ENCODE measurements at regions not wholly inside any gene's neighbourhood (a gene's known extent, or its start where the extent isn't known, plus 50 kb on each side); places are given as distances from the start of the nearest gene placed in this dataset.
A peak's percentile ranks its signal among the peaks of the same experiment; 100 is the strongest.
"Not testable (repeated sequence)": the region's sequence is repeated elsewhere in the genome, so short reads cannot be mapped to it uniquely, and the experiment has no call there.

DNA sequence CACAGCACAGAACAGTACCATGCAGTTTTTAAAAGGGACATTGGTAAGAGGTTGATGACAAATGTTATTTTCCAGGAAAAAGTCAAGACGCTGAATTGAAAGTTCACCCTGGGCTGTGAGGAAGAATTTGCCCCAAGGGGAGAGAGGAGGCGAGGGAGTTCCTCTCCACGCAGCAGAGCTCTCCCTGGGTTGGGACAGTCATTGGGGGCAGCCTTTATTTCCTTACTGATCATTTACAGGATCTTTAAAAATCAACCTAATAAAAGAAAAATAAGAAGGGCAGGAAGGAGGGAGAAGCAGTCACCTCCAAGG lies 49.9 kb upstream of the WNT7B start:
- DNase-seq: peak; percentile 20

DNA sequence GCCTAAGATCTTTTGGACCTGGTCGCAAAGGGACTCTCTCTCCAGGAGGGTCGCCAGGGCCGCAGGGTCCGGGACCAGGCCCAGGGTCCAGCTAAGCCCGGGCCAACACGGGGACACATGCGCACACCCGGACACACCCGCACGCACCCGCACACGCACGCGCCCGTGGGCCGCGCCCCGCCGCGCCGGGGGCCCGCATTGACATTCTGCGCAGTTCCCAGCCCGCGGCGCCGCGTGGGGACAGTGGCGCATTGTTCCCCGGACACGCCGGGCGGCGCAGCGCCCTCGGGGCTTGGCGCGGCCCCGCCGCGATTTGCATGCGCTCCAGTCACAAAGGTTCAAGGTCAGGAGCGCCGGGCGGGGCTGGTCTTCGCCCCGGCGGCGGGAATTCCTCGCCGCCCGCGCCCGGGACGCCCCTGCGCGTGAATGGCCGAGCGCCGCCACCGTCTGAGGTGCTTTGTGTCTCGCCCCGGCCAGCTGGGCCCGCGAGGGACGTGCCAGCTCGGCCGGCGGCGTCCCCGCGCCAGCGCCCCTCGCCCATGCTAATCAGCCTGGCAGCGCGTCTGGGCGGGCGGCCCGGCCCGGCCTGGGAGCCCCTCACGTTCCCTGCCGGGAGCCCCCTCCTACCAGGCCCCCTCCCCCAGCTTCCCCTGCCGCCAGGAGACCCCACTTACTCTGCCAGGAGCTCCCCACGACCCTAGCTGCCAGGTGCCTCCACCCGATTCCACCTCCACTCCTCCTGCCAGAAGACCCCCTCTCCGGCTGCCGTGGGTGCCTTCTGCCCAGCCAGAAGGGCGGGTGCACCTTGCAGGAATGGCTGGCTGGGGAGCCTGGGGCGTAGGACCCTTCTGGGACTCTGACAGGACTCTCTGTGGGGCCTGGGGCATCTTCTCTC lies 50.5 kb upstream of the WNT7B start:
- DNase-seq: peak; percentile 86

DNA sequence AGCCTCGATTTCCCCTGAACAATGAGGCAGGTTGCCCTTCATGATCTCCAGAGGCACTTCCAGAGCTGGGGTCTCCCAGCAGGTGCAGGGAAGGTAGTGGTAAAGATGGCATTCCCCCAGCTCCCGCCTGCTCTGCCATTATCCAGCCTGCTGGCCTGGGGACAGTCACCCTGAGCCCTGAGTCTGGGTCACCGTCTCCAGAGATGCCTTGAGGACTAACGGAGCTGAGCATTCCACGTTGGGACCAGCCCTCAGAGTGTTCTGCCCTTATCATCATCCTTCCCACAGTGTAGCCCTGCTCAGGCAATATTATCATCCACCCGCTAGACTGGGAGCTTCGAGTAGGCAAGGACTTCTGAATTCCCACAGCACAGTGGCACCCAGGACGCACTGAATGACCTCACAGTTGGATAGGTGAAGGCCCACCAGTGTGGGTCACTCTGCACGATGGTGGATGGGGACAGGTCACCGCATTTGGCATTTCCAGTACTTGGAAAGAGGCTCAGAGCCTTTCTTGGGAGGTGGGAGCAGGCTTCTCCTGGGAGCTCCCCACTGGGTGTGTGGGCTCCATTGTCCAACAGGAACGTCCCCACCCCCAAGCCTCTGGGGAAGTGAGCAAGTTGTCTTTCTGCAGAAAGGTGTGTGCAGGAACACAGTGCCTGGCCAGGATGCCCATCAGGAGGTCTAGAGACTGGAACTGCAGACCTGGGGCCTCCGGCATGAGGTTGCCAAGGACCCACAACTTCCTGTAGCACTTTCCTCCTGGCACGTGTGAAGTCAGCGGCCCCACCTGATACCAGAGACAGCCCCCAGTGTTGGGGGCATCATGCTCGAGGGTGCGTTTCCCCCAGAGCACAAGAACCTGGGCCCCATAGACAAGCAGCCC lies 51.4 kb upstream of the WNT7B start:
- no peak for DNase-seq

DNA sequence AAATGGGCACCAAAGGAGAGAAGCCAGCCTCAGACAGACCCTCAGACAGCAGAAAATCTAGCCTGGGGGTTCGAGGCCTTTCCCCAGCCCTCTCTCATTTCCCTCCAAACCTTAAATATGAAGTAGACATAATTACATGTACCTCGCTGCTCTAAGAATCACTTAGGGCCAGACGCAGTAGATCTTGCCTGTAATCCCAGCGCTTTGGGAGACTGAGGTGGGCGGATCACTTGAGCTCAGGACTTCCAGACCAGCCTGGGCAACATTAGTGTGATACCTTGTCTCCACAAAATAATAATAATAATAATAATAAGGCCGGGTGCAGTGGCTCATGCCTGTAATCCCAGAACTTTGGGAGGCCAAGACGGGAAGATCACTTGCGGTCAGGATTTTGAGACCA lies 52.1 kb upstream of the WNT7B start:
- DNase-seq: no peak

DNA sequence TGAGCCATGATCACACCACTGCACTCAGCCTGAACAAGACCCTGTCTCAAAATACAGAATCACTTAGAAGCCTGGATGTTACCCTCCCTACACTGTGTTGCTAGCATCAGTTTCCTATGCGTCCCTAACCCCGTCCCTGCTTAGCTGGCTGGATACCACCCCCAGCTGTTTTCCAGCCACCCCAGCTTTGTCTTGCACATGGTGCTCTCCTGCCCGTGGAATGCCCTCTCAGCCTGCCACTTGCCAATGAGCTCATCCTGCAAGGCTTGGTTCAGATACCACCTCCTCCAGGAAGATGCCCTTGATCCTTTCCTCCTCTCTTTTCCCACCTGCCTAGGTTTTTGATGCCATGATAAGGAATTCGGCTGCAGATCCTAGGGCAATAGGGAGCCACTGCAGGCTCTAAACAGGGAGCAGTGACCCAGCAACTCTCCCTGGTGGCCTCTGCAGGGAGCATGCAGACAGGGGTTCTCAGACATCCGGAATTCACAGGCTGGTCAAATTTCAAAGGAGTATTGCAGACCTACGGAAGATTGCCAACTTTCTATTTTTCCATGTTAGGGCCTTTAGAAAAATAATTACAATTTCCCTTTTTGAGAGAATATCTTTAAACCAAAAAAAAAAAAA lies 52.7 kb upstream of the WNT7B start:
- no peak for DNase-seq

DNA sequence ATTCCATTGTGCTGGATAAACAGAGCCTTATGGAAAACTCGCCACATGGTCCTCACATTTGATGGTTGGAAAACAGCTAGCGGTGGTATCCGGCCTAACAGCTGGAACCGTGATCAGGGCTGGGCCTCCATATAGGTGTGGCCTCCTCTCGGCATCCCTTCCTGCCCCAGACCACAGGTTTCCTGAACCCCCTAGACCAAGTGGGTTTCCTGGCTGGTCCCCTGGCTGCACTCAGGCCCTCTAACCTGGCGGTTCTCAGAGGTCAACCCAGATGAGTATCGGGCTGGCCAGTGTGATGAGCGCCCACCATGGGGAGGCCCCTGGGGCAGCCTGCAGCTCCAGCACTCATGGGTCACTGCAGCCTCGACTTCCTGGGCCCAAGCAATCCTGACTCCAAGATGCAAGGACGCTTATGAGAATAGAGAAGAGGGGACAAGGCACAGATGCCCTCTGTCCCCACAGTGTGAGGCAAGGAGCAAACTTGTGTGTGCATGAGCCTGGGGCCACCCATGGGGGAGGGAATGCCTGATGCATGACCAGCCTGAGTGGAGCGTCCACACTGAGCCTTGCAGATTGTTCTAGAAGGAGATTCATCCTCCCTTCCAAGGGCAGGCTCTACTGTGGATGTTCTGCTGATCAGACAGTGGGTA lies 53.4 kb upstream of the WNT7B start:
- DNase-seq: no peak

DNA sequence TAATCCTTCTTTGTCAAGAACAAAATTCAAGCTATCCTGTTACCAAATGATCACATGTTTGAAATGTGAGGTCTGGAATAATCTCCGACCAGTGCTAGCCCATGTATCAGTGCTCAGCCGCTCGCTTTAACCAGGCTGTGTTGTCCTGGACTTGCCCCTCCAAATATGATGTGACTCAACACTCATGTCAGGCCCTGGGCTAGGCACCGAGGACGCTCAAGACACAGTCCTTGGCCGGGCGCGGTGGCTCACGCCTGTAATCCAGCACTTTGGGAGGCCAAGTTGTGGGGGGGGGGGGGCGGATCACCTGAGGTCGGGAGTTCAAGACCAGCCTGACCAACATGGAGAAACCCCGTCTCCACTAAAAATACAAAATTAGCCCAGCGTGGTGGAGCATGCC lies 54.1 kb upstream of the WNT7B start:
- DNase-seq: no peak

DNA sequence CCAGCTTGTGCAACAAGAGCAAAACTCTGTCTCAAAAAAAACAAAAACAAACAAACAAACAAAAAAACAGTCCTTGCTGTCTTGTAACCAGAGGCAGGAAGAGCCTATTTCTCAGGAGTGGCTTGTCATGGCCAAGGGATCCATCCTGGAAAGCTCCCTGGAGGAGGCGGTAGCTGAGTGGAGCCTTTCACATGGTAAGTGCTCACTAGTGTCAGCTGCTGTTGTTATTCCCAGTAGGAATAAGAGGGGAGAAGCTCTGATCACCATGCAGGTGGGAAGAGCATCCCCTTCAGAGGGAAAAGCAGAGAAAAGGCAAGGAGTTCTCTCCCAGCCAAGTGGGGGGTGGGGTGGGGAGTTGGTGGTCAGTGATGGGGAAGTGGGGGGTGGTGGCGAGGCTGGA lies 54.6 kb upstream of the WNT7B start:
- DNase-seq: no peak

DNA sequence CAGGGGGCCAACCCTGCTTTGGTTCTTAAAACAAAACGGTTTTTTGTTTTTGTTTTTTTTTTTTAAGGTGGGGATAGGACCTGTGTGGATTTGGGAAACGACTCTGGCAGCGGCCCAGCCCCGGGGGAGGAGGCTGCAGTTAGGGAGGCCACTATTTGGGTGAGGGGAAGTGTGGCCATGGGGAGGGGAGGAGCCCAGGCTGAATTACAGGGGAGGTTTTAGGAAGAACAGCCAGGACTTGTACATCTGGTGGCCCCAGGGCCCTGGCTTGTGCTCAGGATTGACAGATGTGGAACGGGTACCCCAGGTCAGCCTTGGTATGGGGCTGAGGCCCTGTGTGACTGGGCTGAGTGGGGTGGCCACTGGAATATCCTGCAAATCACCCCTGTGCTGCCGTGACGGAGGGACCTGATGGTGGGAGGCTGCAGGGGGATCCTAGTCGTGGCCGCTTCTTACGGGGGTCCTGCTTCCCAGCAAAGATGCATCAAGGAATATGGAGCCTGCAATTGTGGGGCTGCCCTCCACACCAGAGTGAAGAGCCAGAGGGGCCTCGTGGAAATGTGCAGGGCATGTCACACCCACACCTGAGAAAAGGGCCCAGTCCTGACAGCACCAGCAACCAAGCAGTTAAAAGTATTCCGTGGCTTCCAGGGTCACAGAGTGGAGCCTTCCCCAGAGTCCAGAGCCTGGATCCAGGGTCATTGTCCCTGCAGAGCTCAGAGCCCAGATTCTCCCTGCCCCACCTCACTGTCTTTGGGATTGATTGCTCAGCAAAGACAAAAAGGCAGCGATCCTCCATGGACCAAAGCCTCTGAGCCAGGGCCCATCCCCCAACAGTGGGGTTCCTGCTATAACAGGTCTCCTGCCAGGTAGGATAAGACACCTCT lies 55.2 kb upstream of the WNT7B start:
- no peak for DNase-seq

DNA sequence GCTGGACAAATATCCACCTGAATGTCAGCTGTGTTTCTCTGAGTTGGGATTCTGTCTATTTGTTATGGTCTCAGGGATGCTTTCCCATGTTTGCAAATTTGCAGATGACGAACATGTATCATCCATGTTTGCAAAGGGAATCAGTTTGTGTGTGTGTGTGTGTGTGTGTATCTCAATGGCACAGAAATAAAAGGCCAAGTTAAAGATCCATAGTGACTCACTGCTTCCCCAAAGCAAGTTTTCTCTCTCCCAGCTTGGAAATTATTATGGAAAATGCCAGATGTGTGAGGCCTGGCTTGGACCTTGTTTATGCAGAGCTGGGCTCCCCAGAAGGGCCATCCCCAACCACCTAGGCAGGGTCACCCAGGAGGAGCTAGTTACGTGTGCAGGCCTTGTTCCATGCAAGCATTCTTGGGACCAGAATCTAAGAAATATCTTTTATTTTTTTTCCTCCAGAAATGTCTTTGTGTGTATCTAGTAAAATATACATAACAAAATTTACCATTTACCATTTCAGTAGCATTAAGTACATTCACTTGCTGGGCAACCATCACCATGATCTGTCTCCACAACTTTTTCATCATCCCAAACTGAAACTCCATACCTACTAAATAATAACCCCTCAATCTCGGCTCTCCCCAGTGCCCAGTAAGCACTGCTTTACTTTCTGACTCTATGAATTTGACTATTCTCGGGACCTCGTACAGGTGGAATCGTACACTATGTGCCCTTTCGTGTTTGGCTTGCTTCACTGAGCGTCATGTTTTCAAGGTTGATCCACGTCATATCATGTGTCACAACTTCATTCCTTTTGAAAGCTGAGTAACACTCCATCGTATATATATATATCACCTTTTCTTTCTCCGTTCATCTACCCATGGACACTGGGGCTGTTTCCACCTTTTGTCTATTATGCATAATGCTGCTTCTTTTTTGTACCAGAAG lies 56.6 kb upstream of the WNT7B start:
- no peak for DNase-seq

DNA sequence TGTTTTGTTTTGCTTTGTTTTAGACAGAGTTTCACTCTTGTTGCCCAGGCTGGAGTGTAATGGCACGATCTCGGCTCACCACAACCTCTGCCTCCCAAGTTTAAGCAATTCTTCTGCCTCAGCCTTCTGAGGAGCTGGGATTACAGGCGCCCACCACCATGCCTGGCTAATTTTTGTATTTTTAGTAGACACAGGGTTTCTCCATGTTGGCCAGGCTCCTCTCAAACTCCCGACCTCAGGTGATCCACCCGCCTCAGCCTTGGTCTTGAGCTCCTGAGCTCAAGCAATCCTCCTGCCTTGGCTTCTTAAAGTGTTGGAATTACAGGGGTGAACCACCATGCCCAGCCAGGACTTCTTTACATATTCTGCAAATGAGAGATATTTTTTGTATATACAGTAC lies 57.5 kb upstream of the WNT7B start:
- DNase-seq: not testable (repeated sequence)

DNA sequence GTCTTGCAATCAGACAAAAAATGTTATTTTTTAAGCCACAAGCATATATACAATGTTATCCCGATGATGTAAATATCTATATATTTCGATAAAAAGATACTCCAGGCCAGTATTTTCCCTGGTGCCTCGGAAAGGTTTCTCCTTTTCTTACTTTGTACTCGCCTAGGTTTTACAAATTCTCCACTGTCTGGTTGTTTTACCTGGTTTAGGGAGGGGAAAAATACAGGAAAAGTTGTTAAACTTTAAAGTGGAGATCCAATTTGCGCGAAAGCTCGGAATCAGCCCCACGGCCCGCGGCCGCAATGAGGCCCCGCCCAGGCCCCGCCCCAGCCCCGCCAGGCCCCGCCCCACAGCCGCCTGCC lies 58.4 kb upstream of the WNT7B start:
- DNase-seq: peak; percentile 40

DNA sequence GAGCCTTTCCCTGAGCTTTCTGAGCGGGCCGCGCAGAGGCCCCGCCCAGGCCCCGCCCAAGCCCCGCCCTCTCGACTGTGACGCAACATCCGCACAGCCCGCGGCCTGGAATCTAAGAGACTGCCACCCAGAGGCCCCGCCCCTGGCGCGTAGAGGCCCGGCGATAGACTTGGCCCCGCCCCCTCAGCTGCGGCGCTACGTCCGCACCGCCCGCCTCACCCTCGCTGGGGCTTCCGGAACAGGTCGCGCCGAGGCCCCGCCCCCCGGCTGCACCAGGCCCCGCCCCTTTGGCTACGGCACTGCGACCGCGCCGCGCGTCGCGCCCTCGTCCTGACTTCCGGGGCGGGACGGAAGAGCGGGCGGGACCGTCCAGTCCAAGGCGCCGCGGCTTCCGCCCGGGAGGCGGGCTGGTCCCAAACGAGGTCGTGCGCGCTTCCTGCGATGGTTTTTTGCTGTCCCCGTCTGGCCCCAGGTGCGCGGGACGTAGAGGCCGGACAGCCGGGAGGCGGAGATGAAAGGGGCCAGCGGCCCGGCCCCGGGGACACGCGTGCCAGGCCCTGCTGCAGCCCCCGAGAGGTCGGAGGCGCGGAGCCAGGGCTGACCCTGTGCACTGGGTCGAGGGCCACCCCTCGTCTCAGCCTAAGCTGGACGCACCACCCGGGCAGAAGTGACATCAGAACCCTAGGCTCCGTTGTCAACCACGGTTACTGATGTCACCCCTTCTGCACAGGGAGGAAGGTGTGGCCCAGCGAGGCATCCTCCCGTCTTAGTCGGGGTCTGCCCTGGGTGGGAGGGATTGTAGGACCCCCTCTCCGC lies 59.0 kb upstream of the WNT7B start:
- DNase-seq: peak; percentile 99

DNA sequence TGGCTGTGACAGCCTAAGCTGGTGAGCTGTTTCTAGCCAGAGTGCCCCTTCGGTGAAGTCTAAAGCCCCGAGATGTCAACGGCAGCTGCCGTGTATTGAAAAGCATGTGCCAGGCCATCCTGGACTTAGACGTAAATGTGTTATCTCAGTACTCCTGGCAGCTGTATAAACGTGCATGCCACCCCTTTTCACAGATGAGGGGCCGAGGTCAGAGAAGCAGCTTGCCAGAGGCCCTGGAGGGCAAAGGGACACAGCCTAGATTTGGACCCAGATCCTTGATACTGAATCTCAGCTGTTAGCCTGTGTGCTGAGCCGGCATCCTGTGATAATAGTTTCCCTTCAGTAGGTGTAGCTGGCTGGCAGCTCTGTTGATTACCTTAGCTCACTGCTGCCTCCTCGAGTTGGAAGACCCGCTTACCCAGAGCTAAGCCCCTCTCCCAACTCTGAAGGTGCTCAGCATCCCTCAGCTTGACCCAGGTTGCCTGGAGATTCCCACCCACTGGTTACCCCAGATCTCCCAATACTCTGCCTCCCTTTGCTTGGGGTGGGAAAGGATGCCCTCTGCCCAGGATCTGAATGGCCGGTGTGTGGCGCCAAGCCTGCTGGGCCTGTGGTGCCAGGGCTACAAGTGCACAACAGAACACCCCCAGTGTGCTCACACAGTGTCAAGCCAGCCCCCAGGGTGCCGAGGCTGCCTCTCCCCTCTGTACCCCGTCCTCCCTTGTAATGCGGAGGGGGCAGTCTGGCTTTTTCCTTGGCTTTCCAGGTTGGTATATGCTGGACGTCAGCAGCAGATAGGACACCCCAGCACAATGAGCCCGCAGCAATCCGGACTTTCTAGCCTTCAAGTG lies 59.8 kb upstream of the WNT7B start:
- no peak for DNase-seq

DNA sequence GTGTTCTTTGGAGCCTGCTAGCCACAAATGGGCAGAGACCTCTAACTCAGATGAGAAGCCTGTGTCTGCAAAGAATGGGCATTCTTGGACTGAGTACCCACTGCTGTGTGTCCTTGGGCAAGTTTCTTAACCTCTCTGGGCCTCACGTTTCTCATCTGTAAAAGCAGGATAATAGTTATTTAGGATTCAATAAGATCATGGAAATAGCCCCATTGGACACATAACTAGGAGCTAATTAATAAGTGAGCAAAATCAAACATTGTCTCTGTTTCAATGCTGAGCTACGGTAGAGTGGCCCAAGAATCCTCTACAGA lies 61.2 kb upstream of the WNT7B start:
- DNase-seq: no peak

DNA sequence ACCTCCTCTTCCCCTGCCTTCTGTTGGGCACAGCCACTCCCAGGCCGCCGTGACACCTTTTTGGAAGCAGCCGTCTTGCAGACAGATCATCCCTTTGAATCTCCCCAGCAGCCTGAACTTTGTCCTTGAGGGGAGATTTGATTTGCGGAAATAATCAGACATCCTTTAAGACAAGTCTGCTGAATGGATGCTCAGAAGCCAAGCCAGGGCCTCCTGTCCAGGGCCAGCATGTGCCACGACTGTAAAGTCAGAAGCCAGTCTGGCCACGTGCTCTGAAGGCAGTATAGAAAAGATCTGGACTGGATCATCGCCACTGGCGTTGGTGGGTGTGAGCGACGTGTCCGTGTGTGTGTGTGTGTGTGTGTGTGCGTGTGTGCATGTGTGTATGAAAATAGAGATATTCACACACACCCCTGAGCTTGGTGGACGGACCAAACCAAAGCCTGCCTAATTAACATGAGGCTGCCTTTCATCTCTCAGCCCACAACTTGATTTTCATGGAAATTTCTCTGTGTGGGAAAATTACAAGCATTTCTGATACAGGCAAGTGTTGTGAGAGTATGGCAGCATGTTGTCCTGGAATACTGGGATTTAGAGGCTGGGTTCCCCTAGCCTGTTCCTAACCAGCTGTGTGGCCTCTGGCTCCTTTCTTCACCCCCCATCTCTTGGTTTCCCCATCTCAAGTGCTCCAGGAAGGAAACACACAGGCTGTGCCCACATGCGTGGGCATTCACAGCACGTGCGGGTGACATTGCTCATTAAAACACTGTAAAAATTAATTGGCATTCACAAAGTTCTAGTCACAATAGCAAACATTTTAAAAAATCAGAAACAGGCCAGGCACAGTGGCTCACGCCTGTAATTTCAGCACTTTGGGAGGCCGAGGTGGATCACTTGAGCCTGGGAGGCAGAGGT lies 61.8 kb upstream of the WNT7B start:
- no peak for DNase-seq

DNA sequence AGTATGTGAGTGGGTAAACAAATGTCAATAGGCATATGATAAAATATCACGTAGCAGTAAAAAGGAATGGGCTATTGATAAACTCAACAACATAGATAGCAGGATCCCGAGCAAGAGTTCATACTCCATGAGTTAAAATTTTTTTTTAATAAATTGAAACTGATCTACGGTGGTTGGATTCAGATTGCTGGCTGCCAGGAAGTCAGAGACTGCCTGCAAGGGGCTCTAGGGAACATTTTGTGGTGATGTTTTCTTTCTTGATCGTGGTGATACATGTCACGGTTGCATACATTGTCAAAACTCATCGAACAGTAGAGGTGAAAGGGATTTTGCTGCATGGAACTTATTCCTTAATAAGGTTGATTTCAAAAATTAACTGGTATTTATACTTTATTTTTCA lies 62.6 kb upstream of the WNT7B start:
- no peak for DNase-seq
